HepG2 (cell line): ENCODE measurements at regions not wholly inside any gene's neighbourhood (a gene's known extent, or its start where the extent isn't known, plus 50 kb on each side); places are given as distances from the start of the nearest gene placed in this dataset.

Experiments
- NFYB ChIP-seq: sonication (generic); formaldehyde crosslinking; IDR thresholded peaks from 2 replicates; pipeline ENCODE4 v1.4.0; 2020; ENCODE audit warnings: missing genetic modification reagents
- PCBP1 ChIP-seq: fragments of 200-400 bp; formaldehyde crosslinking; IDR thresholded peaks from 2 replicates; pipeline ENCODE4 v1.6.1; 2017; ENCODE audit warnings: mild to moderate bottlenecking, low read depth, low read length, borderline replicate concordance
- PHF20 ChIP-seq: sonication (generic); formaldehyde crosslinking; IDR thresholded peaks from 2 replicates; pipeline ENCODE4 v1.5.0; 2020; ENCODE audit warnings: mild to moderate bottlenecking, missing genetic modification reagents
- RFX5 ChIP-seq: IDR thresholded peaks from 2 replicates; pipeline ENCODE4 v1.6.1; 2011; ENCODE audit warnings: low read depth, low read length, improper control_type of control experiment
- RXRB ChIP-seq: IDR thresholded peaks from 2 replicates; pipeline ENCODE4 v1.6.1; 2016; ENCODE audit warnings: borderline replicate concordance, missing genetic modification reagents, missing compliant biosample characterization
- ZFP37 ChIP-seq: sonication (generic); formaldehyde crosslinking; IDR thresholded peaks from 2 replicates; pipeline ENCODE4 v1.4.0; 2020; ENCODE audit warnings: missing genetic modification reagents, borderline replicate concordance
- ZNF138 ChIP-seq: sonication (generic); formaldehyde crosslinking; IDR thresholded peaks from 2 replicates; pipeline ENCODE4 v1.5.0; 2020; ENCODE audit warnings: mild to moderate bottlenecking, low read depth, missing genetic modification reagents
- ZNF274 ChIP-seq: sonication (generic); formaldehyde crosslinking; IDR thresholded peaks from 2 replicates; pipeline ENCODE4 v1.5.1; 2020; ENCODE audit warnings: mild to moderate bottlenecking, missing genetic modification reagents
- ZNF549 ChIP-seq: sonication (generic); formaldehyde crosslinking; IDR thresholded peaks from 2 replicates; pipeline ENCODE4 v1.5.0; 2020; ENCODE audit warnings: missing genetic modification reagents
- TF ChIP-seq, protein P1 (sequence below): sonication (generic); formaldehyde crosslinking; IDR thresholded peaks from 2 replicates; pipeline ENCODE4 v1.5.0; 2020; ENCODE audit warnings: mild to moderate bottlenecking, missing genetic modification reagents, moderate library complexity
- TF ChIP-seq, protein P2 (sequence below): sonication (generic); formaldehyde crosslinking; IDR thresholded peaks from 2 replicates; pipeline ENCODE4 v1.5.0; 2020; ENCODE audit warnings: mild to moderate bottlenecking, missing genetic modification reagents
- TF ChIP-seq, protein P3 (sequence below): sonication (generic); formaldehyde crosslinking; conservative IDR thresholded peaks from 2 replicates; pipeline ENCODE4 v1.4.0; 2020; ENCODE audit warnings: missing genetic modification reagents
- TF ChIP-seq, protein P4 (sequence below): sonication (generic); formaldehyde crosslinking; IDR thresholded peaks from 2 replicates; pipeline ENCODE4 v1.4.0; 2020; ENCODE audit warnings: missing genetic modification reagents
- TF ChIP-seq, protein P5 (sequence below): fragments of 450-650 bp; IDR thresholded peaks from 2 replicates; pipeline ENCODE4 v1.6.1; 2016

DNA sequence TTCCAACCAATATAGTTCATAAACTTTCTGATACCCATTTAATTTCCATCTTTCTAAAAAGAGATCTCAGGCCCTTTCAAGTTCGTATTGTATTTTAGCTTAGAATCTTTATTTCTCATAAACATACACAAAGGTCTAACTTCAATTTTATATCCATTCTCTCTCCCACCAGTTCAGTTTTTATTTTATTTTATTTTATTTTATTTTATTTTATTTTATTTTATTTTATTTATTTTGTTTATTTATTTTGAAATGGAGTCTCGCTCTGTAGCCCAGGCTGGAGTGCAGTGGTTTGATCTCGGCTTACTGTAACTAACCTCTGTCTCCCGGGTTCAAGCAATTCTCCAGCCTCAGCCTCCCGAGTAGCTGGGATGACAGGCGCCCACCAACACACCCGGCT lies 552.8 kb downstream of the SLITRK5 start:
- TF ChIP-seq, protein P1, sequence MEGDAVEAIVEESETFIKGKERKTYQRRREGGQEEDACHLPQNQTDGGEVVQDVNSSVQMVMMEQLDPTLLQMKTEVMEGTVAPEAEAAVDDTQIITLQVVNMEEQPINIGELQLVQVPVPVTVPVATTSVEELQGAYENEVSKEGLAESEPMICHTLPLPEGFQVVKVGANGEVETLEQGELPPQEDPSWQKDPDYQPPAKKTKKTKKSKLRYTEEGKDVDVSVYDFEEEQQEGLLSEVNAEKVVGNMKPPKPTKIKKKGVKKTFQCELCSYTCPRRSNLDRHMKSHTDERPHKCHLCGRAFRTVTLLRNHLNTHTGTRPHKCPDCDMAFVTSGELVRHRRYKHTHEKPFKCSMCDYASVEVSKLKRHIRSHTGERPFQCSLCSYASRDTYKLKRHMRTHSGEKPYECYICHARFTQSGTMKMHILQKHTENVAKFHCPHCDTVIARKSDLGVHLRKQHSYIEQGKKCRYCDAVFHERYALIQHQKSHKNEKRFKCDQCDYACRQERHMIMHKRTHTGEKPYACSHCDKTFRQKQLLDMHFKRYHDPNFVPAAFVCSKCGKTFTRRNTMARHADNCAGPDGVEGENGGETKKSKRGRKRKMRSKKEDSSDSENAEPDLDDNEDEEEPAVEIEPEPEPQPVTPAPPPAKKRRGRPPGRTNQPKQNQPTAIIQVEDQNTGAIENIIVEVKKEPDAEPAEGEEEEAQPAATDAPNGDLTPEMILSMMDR (CRISPR knock-in tag), result no peak
- no peak for TF ChIP-seq ZNF274
- TF ChIP-seq RXRB (CRISPR knock-in tag), result no peak
- TF ChIP-seq ZNF138 (CRISPR knock-in tag), result no peak
- TF ChIP-seq PCBP1, result no peak
- TF ChIP-seq, protein P2, sequence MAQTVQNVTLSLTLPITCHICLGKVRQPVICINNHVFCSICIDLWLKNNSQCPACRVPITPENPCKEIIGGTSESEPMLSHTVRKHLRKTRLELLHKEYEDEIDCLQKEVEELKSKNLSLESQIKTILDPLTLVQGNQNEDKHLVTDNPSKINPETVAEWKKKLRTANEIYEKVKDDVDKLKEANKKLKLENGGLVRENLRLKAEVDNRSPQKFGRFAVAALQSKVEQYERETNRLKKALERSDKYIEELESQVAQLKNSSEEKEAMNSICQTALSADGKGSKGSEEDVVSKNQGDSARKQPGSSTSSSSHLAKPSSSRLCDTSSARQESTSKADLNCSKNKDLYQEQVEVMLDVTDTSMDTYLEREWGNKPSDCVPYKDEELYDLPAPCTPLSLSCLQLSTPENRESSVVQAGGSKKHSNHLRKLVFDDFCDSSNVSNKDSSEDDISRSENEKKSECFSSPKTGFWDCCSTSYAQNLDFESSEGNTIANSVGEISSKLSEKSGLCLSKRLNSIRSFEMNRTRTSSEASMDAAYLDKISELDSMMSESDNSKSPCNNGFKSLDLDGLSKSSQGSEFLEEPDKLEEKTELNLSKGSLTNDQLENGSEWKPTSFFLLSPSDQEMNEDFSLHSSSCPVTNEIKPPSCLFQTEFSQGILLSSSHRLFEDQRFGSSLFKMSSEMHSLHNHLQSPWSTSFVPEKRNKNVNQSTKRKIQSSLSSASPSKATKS (CRISPR knock-in tag), result no peak
- TF ChIP-seq, protein P3, sequence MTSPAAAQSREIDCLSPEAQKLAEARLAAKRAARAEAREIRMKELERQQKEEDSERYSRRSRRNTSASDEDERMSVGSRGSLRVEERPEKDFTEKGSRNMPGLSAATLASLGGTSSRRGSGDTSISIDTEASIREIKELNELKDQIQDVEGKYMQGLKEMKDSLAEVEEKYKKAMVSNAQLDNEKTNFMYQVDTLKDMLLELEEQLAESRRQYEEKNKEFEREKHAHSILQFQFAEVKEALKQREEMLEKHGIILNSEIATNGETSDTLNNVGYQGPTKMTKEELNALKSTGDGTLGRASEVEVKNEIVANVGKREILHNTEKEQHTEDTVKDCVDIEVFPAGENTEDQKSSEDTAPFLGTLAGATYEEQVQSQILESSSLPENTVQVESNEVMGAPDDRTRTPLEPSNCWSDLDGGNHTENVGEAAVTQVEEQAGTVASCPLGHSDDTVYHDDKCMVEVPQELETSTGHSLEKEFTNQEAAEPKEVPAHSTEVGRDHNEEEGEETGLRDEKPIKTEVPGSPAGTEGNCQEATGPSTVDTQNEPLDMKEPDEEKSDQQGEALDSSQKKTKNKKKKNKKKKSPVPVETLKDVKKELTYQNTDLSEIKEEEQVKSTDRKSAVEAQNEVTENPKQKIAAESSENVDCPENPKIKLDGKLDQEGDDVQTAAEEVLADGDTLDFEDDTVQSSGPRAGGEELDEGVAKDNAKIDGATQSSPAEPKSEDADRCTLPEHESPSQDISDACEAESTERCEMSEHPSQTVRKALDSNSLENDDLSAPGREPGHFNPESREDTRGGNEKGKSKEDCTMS, result no peak
- TF ChIP-seq NFYB (CRISPR knock-in tag), result no peak
- TF ChIP-seq, protein P4, sequence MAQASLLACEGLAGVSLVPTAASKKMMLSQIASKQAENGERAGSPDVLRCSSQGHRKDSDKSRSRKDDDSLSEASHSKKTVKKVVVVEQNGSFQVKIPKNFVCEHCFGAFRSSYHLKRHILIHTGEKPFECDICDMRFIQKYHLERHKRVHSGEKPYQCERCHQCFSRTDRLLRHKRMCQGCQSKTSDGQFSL, result no peak
- TF ChIP-seq ZFP37, result no peak
- TF ChIP-seq RFX5, result no peak
- TF ChIP-seq PHF20 (CRISPR knock-in tag), result no peak
- no peak for TF ChIP-seq ZNF549 (CRISPR knock-in tag)
- TF ChIP-seq, protein P5, sequence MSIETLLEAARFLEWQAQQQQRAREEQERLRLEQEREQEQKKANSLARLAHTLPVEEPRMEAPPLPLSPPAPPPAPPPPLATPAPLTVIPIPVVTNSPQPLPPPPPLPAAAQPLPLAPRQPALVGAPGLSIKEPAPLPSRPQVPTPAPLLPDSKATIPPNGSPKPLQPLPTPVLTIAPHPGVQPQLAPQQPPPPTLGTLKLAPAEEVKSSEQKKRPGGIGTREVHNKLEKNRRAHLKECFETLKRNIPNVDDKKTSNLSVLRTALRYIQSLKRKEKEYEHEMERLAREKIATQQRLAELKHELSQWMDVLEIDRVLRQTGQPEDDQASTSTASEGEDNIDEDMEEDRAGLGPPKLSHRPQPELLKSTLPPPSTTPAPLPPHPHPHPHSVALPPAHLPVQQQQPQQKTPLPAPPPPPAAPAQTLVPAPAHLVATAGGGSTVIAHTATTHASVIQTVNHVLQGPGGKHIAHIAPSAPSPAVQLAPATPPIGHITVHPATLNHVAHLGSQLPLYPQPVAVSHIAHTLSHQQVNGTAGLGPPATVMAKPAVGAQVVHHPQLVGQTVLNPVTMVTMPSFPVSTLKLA, result no peak
